Lower leg skin (tissue), 3 donors: ENCODE measurements at regions not wholly inside any gene's neighbourhood (a gene's known extent, or its start where the extent isn't known, plus 50 kb on each side); places are given as distances from the start of the nearest gene placed in this dataset.

Experiments used
- CTCF ChIP-seq, 3 donors: fragments of 450-650 bp; IDR thresholded peaks; one replicate each; pipeline ENCODE4 v1.5.1; 2016; ENCODE audit warnings: antibody characterized with exemption in 3 of 3, mild to moderate bottlenecking in 3 of 3, moderate library complexity in 2 of 3
- POLR2A ChIP-seq, 2 donors: fragments of 450-650 bp; IDR thresholded peaks; one replicate each; pipeline ENCODE4 v1.6.1; 2016 to 2017; ENCODE audit warnings: antibody characterized with exemption in 2 of 2, mild to moderate bottlenecking in 1 of 2, moderate library complexity in 1 of 2

- TF ChIP-seq CTCF (IDR thresholded peaks at IDR 0.05) (no peak), POLR2A (IDR thresholded peaks at IDR 0.05) (no peak)
These were observed 962.6 kb downstream of the AACS start for GRCh38 chr12:126027825-126028224.
